Liver (tissue), 3 donors: ENCODE measurements at regions not wholly inside any gene's neighbourhood (a gene's known extent, or its start where the extent isn't known, plus 50 kb on each side); places are given as distances from the start of the nearest gene placed in this dataset.

Experiments
- ATF3 ChIP-seq: IDR thresholded peaks from 2 replicates; pipeline ENCODE4 v1.6.1; 2016; ENCODE audit warnings: antibody characterized with exemption
- CTCF ChIP-seq: fragments of 150-350 bp; IDR thresholded peaks from 2 replicates; pipeline ENCODE4 v1.5.1; 2017; ENCODE audit warnings: improper control_type of control experiment, low read depth, low read length; ENCODE audit not compliant: missing input control
- EGR1 ChIP-seq, 2 donors: IDR thresholded peaks; 2 replicates each; pipeline ENCODE4 v1.6.1; 2016 to 2018; ENCODE audit warnings: antibody characterized with exemption in 2 of 2, low read depth in 2 of 2
- FOXA1 ChIP-seq: IDR thresholded peaks from 2 replicates; pipeline ENCODE4 v1.6.1; 2016; ENCODE audit warnings: antibody characterized with exemption
- GABPA ChIP-seq, 2 donors: IDR thresholded peaks in 1 of 2; conservative IDR thresholded peaks in 1 of 2; 2 replicates each; pipeline ENCODE4 v1.6.1; 2016; ENCODE audit warnings: antibody characterized with exemption in 2 of 2, mild to moderate bottlenecking in 1 of 2, moderate library complexity in 1 of 2
- HNF4A ChIP-seq, 2 donors: conservative IDR thresholded peaks; 2 replicates each; pipeline ENCODE4 v1.6.1; 2016; ENCODE audit warnings: antibody characterized with exemption in 2 of 2, mild to moderate bottlenecking in 2 of 2
- JUND ChIP-seq, 2 donors: IDR thresholded peaks; 2 replicates each; pipeline ENCODE4 v1.6.1; 2016; ENCODE audit warnings: antibody characterized with exemption in 2 of 2
- MAX ChIP-seq: IDR thresholded peaks from 2 replicates; pipeline ENCODE4 v1.6.1; 2016; ENCODE audit warnings: antibody characterized with exemption
- RAD21 ChIP-seq, 2 donors: IDR thresholded peaks; 2 replicates each; pipeline ENCODE4 v1.6.1; 2016; ENCODE audit warnings: antibody characterized with exemption in 2 of 2, mild to moderate bottlenecking in 2 of 2
- REST ChIP-seq: IDR thresholded peaks from 2 replicates; pipeline ENCODE4 v1.6.1; 2016; ENCODE audit warnings: antibody characterized with exemption, mild to moderate bottlenecking
- SP1 ChIP-seq: IDR thresholded peaks from 2 replicates; pipeline ENCODE4 v1.6.1; 2018; ENCODE audit warnings: antibody characterized with exemption, mild to moderate bottlenecking
- TAF1 ChIP-seq: conservative IDR thresholded peaks from 2 replicates; pipeline ENCODE4 v1.6.1; 2016; ENCODE audit warnings: antibody characterized with exemption, mild to moderate bottlenecking
- YY1 ChIP-seq: IDR thresholded peaks from 2 replicates; pipeline ENCODE4 v1.6.1; 2016; ENCODE audit warnings: antibody characterized with exemption, mild to moderate bottlenecking
- ZBTB33 ChIP-seq: IDR thresholded peaks from 2 replicates; pipeline ENCODE4 v1.6.1; 2016; ENCODE audit warnings: antibody characterized with exemption
- donor health status: healthy.
- donor health status: healthy.

- TF ChIP-seq CTCF (no peak), YY1 (no peak), ATF3 (no peak), RAD21 (IDR thresholded peaks at IDR 0.05) (no peak), FOXA1 (no peak), MAX (no peak), GABPA (IDR thresholded peaks at IDR 0.05 in 1 of 2, conservative IDR thresholded peaks at IDR 0.05 in 1 of 2) (no peak), REST (no peak), SP1 (no peak), JUND (IDR thresholded peaks at IDR 0.05) (no peak), HNF4A (conservative IDR thresholded peaks at IDR 0.05) (no peak), TAF1 (no peak), EGR1 (IDR thresholded peaks at IDR 0.05; ENCODE audit: low read depth in 2 of 2) (no peak), ZBTB33 (no peak)
Observed at GRCh38 chr22:48895831-48896765, 931.6 kb downstream of the BRD1 start.
